ENCODE measurements at regions not wholly inside any gene's neighbourhood (a gene's known extent, or its start where the extent isn't known, plus 50 kb on each side); places are given as distances from the start of the nearest gene placed in this dataset.
"Not testable (repeated sequence)": the region's sequence is repeated elsewhere in the genome, so short reads cannot be mapped to it uniquely, and the experiment has no call there.

DNA sequence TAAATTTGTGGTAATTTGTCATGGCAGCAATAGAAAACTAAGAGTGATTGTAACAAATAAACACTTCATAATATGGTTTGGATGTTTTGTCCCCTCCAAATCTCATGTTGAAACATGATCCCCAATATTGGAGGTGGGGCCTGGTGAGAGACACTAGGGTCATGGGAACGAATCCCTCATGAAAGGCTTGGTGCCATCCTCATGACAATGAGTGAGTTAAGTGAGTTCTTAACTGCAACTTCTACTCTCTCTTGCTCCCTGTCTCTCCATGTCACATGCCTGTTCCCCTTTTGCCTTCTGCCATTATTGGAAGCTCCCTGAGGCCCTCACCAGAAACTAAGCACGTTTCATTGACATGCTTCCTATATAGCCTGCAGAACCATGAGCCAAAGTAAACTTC lies 1233.2 kb downstream of the OLFM4 start:
- TF ChIP-seq, protein P1, sequence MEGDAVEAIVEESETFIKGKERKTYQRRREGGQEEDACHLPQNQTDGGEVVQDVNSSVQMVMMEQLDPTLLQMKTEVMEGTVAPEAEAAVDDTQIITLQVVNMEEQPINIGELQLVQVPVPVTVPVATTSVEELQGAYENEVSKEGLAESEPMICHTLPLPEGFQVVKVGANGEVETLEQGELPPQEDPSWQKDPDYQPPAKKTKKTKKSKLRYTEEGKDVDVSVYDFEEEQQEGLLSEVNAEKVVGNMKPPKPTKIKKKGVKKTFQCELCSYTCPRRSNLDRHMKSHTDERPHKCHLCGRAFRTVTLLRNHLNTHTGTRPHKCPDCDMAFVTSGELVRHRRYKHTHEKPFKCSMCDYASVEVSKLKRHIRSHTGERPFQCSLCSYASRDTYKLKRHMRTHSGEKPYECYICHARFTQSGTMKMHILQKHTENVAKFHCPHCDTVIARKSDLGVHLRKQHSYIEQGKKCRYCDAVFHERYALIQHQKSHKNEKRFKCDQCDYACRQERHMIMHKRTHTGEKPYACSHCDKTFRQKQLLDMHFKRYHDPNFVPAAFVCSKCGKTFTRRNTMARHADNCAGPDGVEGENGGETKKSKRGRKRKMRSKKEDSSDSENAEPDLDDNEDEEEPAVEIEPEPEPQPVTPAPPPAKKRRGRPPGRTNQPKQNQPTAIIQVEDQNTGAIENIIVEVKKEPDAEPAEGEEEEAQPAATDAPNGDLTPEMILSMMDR (IDR thresholded peaks at IDR 0.05; ENCODE audit: borderline replicate concordance, extremely low read depth, insufficient read depth), result no peak
- Histone ChIP-seq H3K27ac (ENCODE audit: low read depth in 2 of 2, low read length in 2 of 2) (no peak overlapping the region), H3K27me3 (ENCODE audit: control insufficient read depth, insufficient read depth, low read length) (no peaks in the 10 kb centered on the region), H3K9ac (ENCODE audit: low read length in 3 of 3) (no peak overlapping the region), H3K36me3 (ENCODE audit: control insufficient read depth in 2 of 3, insufficient read depth in 3 of 3, low read length in 3 of 3) (no peaks in the 10 kb centered on the region), H3K9me3 (ENCODE audit: control insufficient read depth in 2 of 3, insufficient read depth in 1 of 3, low read length in 3 of 3) (no peaks in the 10 kb centered on the region), H3K4me1 (ENCODE audit: control insufficient read depth in 2 of 3, insufficient read depth in 2 of 3, low read depth in 1 of 3, low read length in 3 of 3) (no peaks in the 10 kb centered on the region), H3K4me3 (ENCODE audit: low read length in 3 of 3) (no peak overlapping the region)
- FAIRE-seq (no peak), DNase-seq (no peak)
- intact Hi-C loops (cut with DNase I), result no loop called here

GRCh38 chr13:54263868-54264267 lies 1235.3 kb downstream of the OLFM4 start:
- no peaks in the 10 kb centered on the region for H3K27me3 ChIP-seq (ENCODE audit: control insufficient read depth, insufficient read depth, low read length)
- DNase-seq (no peak), FAIRE-seq (no peak)
- intact Hi-C loops (cut with DNase I), result no loop called here
- no peaks in the 10 kb centered on the region for H3K9me3 ChIP-seq (ENCODE audit: control insufficient read depth in 2 of 3, insufficient read depth in 1 of 3, low read length in 3 of 3)
- no peak overlapping the region for H3K27ac ChIP-seq (ENCODE audit: low read depth in 2 of 2, low read length in 2 of 2)
- no peak overlapping the region for H3K9ac ChIP-seq (ENCODE audit: low read length in 3 of 3)
- no peak overlapping the region for H3K4me3 ChIP-seq (ENCODE audit: low read length in 3 of 3)
- TF ChIP-seq, protein P1 (IDR thresholded peaks at IDR 0.05; ENCODE audit: borderline replicate concordance, extremely low read depth, insufficient read depth), result no peak
- H3K36me3 ChIP-seq (ENCODE audit: control insufficient read depth in 2 of 3, insufficient read depth in 3 of 3, low read length in 3 of 3), result no peaks in the 10 kb centered on the region
- H3K4me1 ChIP-seq (ENCODE audit: control insufficient read depth in 2 of 3, insufficient read depth in 2 of 3, low read depth in 1 of 3, low read length in 3 of 3), result no peaks in the 10 kb centered on the region

- H3K4me1 ChIP-seq (ENCODE audit: control insufficient read depth in 2 of 3, insufficient read depth in 2 of 3, low read depth in 1 of 3, low read length in 3 of 3); H3K9me3 ChIP-seq (ENCODE audit: control insufficient read depth in 2 of 3, insufficient read depth in 1 of 3, low read length in 3 of 3); H3K4me3 ChIP-seq (ENCODE audit: low read length in 3 of 3); H3K27me3 ChIP-seq (ENCODE audit: control insufficient read depth, insufficient read depth, low read length); H3K36me3 ChIP-seq (ENCODE audit: control insufficient read depth in 2 of 3, insufficient read depth in 3 of 3, low read length in 3 of 3); FAIRE-seq; H3K9ac ChIP-seq (ENCODE audit: low read length in 3 of 3); H3K27ac ChIP-seq (ENCODE audit: low read depth in 2 of 2, low read length in 2 of 2); DNase-seq; intact Hi-C loops (cut with DNase I): not testable (repeated sequence)
Observed at GRCh38 chr13:54267253-54267668, 1238.6 kb downstream of the OLFM4 start.

DNA sequence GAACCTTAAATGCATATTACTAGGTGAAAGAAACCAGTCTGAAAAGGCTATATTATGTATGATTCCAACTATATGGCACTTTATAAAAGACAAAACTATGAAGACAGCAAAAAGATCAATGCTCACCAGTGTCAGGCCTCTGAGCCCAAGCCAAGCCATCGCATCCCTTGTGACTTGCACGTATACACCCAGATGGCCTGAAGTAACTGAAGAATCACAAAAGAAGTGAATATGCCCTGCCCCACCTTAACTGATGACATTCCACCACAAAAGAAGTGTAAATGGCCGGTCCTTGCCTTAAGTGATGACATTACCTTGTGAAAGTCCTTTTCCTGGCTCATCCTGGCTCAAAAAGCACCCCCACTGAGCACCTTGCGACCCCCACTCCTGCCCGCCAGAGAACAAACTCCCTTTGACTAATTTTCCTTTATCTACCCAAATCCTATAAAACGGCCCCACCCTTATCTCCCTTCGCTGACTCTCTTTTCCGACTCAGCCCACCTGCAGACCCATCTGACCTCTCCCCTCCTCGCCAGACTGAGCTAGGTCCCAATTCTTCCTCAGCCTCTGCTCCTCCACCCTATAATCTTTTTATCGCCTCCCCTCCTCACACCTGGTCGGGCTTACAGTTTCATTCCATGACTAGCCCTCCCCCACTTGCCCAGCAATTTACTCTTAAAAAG lies 1239.5 kb downstream of the OLFM4 start:
- peak in 1 of 5 donors; percentile 29 for DNase-seq
- H3K9me3 ChIP-seq (ENCODE audit: control insufficient read depth in 2 of 3, insufficient read depth in 1 of 3, low read length in 3 of 3); intact Hi-C loops (cut with DNase I); H3K4me3 ChIP-seq (ENCODE audit: low read length in 3 of 3); H3K27ac ChIP-seq (ENCODE audit: low read depth in 2 of 2, low read length in 2 of 2); H3K36me3 ChIP-seq (ENCODE audit: control insufficient read depth in 2 of 3, insufficient read depth in 3 of 3, low read length in 3 of 3); H3K27me3 ChIP-seq (ENCODE audit: control insufficient read depth, insufficient read depth, low read length); H3K9ac ChIP-seq (ENCODE audit: low read length in 3 of 3); FAIRE-seq; H3K4me1 ChIP-seq (ENCODE audit: control insufficient read depth in 2 of 3, insufficient read depth in 2 of 3, low read depth in 1 of 3, low read length in 3 of 3): not testable (repeated sequence)

All from kidney (tissue), 13 donors.